ENCODE measurements at regions not wholly inside any gene's neighbourhood (a gene's known extent, or its start where the extent isn't known, plus 50 kb on each side); places are given as distances from the start of the nearest gene placed in this dataset.
"Not testable (repeated sequence)": the region's sequence is repeated elsewhere in the genome, so short reads cannot be mapped to it uniquely, and the experiment has no call there.

- no peak for DNase-seq
Measured at GRCh38 chr1:217921126-217921904, 290.2 kb downstream of the SPATA17 start.

GRCh38 chr1:217924924-217925323 is 293.8 kb downstream of the SPATA17 start:
- DNase-seq: no peak

GRCh38 chr1:217929213-217929885 is 298.2 kb downstream of the SPATA17 start:
- DNase-seq: no peak

GRCh38 chr1:217943361-217943760 is 312.2 kb downstream of the SPATA17 start:
- DNase-seq: no peak

GRCh38 chr1:217944550-217944949 is 313.4 kb downstream of the SPATA17 start:
- no peak for DNase-seq

GRCh38 chr1:217946511-217946910 is 315.4 kb downstream of the SPATA17 start:
- DNase-seq: no peak

GRCh38 chr1:217948741-217949140 is 317.6 kb downstream of the SPATA17 start:
- DNase-seq: no peak

GRCh38 chr1:217953330-217953729 is 322.2 kb downstream of the SPATA17 start:
- no peak for DNase-seq

- DNase-seq: no peak
Measured at GRCh38 chr1:217953922-217954321, 322.8 kb downstream of the SPATA17 start.

- no peak for DNase-seq
Measured at GRCh38 chr1:217955723-217956122, 324.6 kb downstream of the SPATA17 start.

GRCh38 chr1:217965156-217965786 is 319.8 kb upstream of the RRP15 start:
- DNase-seq: no peak

- no peak for DNase-seq
Measured at GRCh38 chr1:217968085-217968484, 317.0 kb upstream of the RRP15 start.

GRCh38 chr1:217969428-217969827 is 315.7 kb upstream of the RRP15 start:
- no peak for DNase-seq

- no peak for DNase-seq
Measured at GRCh38 chr1:217977943-217978342, 307.1 kb upstream of the RRP15 start.

- DNase-seq: no peak
Measured at GRCh38 chr1:217981430-217981829, 303.7 kb upstream of the RRP15 start.

- DNase-seq: no peak
Measured at GRCh38 chr1:217982331-217983050, 302.6 kb upstream of the RRP15 start.

GRCh38 chr1:217983051-217983375 is 302.1 kb upstream of the RRP15 start:
- DNase-seq: no peak

- DNase-seq: no peak
Measured at GRCh38 chr1:217985641-217986040, 299.5 kb upstream of the RRP15 start.

GRCh38 chr1:217989510-217989909 is 295.6 kb upstream of the RRP15 start:
- no peak for DNase-seq

GRCh38 chr1:217993439-217993838 is 291.7 kb upstream of the RRP15 start:
- no peak for DNase-seq

- DNase-seq: not testable (repeated sequence)
Measured at GRCh38 chr1:218008296-218008695, 276.8 kb upstream of the RRP15 start.

- not testable (repeated sequence) for DNase-seq
Measured at GRCh38 chr1:218015106-218015505, 270.0 kb upstream of the RRP15 start.

GRCh38 chr1:218024211-218024720 is 260.8 kb upstream of the RRP15 start:
- DNase-seq: no peak

Data from NCI-H2029 (cell line).